ENCODE measurements at regions not wholly inside any gene's neighbourhood (a gene's known extent, or its start where the extent isn't known, plus 50 kb on each side); places are given as distances from the start of the nearest gene placed in this dataset.
A peak's percentile ranks its signal among the peaks of the same experiment; 100 is the strongest.
"Not testable (repeated sequence)": the region's sequence is repeated elsewhere in the genome, so short reads cannot be mapped to it uniquely, and the experiment has no call there.

DNA sequence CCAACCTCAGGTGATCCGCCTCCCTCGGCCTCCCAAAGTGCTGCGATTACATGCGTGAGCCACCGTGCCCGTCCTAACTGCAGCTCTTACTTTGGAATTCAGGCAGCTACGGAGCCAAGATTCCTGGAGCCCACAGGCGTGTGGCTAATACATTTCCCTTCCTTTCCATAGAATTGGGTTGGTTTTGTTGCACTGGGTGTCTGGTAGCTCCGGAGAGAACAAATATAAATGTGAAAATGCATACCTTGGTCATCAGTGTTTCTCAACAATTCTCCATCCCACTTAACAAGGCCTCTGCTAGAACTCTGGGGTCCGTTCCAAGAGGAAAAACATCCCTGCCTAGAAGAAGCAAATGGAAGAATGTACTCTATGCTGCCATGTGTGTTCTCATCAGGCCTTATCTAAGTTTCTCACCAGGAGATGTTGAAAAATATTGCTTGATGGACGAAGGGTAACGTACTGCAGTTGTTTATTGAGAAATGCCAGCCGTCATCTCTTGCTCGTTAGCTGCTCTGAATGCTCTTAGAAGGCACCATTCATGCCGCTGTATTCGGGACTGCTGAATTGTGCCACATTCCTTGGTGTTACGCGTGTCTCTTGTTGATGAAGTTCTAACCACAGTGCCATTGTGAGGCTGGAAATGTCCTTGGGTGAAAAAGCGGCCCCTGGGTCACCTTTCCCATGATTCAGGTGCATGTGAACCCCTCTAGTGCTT is 50.5 kb upstream of the CD99 start:
- Mint-ChIP-seq H3K27me3 (no peaks in the 10 kb centered on the region), H3K4me3 (no peak overlapping the region), H3K27ac (no peak overlapping the region), H3K9me3 (no peaks in the 10 kb centered on the region), H3K36me3 (peaks cover 37 to 41% of the 10 kb centered on the region in 2 donors), H3K4me1 (peaks cover 2 to 10% of the 10 kb centered on the region in 2 donors)
- no peak for DNase-seq
- no peak for ATAC-seq (replicated peaks)

GRCh38 chrX:2638279-2638678 is 52.8 kb upstream of the CD99 start:
- Mint-ChIP-seq H3K9me3 (no peaks in the 10 kb centered on the region), H3K4me1 (peaks cover 2 to 10% of the 10 kb centered on the region in 2 donors), H3K4me3 (no peak overlapping the region)

DNA sequence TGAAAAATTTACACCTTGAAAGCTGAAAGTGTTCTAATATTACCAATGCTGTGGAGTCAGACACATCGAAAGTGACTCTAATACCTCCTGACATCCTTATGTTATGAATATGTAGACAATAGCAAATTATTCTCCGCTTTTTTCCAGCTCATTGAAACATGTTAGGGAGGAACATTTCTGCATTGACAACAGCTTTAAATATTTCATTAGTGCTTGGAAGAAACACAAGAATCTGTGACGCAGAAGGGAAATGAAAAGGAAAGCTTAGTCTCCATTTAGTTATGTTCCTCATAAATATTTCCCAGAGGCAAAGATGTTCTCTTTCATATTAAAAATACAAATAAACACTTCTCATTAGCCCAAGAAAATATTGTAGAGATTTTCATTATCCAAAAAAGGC is 55.8 kb upstream of the CD99 start:
- no peak overlapping the region for H3K27ac Mint-ChIP-seq
- DNase-seq = no peak

More at GRCh38 chrX:2638279-2638678, 52.8 kb upstream of the CD99 start:
- H3K36me3 Mint-ChIP-seq = peaks cover 33 to 37% of the 10 kb centered on the region in 2 donors
- H3K27ac Mint-ChIP-seq = no peak overlapping the region
- H3K27me3 Mint-ChIP-seq = no peaks in the 10 kb centered on the region
- DNase-seq = no peak
- no peak for ATAC-seq (replicated peaks)

GRCh38 chrX:2632533-2633504 is 58.3 kb upstream of the CD99 start:
- DNase-seq (no peak), ATAC-seq (replicated peaks) (no peak)
- peaks cover 39 to 43% of the 10 kb centered on the region in 2 donors for H3K4me1 Mint-ChIP-seq
- peak overlapping the region; percentile 85 for H3K27ac Mint-ChIP-seq
- H3K4me3 Mint-ChIP-seq = peak overlapping the region in 1 of 2 donors; percentile 60
- H3K36me3 Mint-ChIP-seq = peaks cover 59 to 61% of the 10 kb centered on the region in 2 donors
- peaks cover 29 to 32% of the 10 kb centered on the region in 2 donors for H3K9me3 Mint-ChIP-seq
- H3K27me3 Mint-ChIP-seq = no peaks in the 10 kb centered on the region

More for the DNA sequence above, 55.8 kb upstream of the CD99 start:
- Mint-ChIP-seq H3K36me3 (peaks cover 52 to 55% of the 10 kb centered on the region in 2 donors), H3K4me3 (no peak overlapping the region), H3K9me3 (peaks cover 11 to 18% of the 10 kb centered on the region in 2 donors), H3K4me1 (peaks cover 21 to 29% of the 10 kb centered on the region in 2 donors), H3K27me3 (no peaks in the 10 kb centered on the region)
- ATAC-seq (replicated peaks) = no peak

DNA sequence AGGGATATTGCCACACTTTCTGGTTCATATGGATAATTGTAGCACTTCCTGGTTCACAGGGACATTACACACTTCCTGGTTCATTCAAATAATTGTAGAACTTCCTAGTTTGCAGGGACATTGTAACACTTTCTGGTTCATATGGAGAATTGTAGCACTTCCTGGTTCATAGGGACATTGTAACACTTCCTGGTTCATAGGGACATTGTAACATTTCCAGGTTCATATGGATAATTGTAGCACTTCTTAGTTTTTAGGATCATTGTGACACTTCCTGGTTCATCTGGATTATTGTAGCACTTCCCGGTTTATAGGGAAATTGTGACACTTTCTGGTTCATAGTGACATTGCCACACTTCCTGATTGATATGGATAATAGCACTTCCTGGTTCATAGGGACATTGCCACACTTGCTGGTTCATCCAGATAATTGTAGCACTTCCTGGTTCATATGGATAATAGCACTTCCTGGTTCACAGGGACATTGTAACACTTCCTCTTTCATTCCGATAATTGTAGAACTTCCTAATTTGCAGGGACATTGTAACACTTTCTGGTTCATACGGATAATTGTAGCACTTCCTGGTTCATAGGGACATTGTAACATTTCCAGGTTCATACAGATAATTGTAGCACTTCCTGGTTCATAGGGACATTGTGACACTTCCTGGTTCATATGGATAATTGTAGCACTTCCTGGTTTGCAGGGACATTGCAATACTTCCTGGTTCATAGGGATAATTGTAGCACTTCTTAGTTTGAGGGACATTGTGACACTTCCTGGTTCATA is 59.2 kb upstream of the CD99 start:
- no peaks in the 10 kb centered on the region for H3K27me3 Mint-ChIP-seq
- H3K36me3 Mint-ChIP-seq = peaks cover 61 to 64% of the 10 kb centered on the region in 2 donors
- ATAC-seq (replicated peaks) (no peak), DNase-seq (no peak)
- peaks cover 44 to 51% of the 10 kb centered on the region in 2 donors for H3K4me1 Mint-ChIP-seq
- peak overlapping the region in 1 of 2 donors; percentile 60 for H3K4me3 Mint-ChIP-seq
- H3K9me3 Mint-ChIP-seq = peaks cover 29 to 32% of the 10 kb centered on the region in 2 donors
- peak overlapping the region; percentile 97 for H3K27ac Mint-ChIP-seq

GRCh38 chrX:2630935-2631742 is 60.0 kb upstream of the CD99 start:
- DNase-seq = peak; percentile 47
- peak overlapping the region; percentile 41 to 49 for H3K4me3 Mint-ChIP-seq
- not testable (repeated sequence) for ATAC-seq (replicated peaks); H3K27me3 Mint-ChIP-seq
- H3K4me1 Mint-ChIP-seq = peaks cover 46 to 57% of the 10 kb centered on the region in 2 donors
- peaks cover 32% of the 10 kb centered on the region in 2 donors for H3K9me3 Mint-ChIP-seq
- peaks cover 65 to 68% of the 10 kb centered on the region in 2 donors for H3K36me3 Mint-ChIP-seq
- H3K27ac Mint-ChIP-seq = peak overlapping the region; percentile 97

GRCh38 chrX:2630008-2630934 is 60.8 kb upstream of the CD99 start:
- Mint-ChIP-seq H3K9me3 (peaks cover 32% of the 10 kb centered on the region in 2 donors), H3K4me3 (peak overlapping the region; percentile 63 to 76), H3K36me3 (peaks cover 67 to 71% of the 10 kb centered on the region in 2 donors), H3K4me1 (peaks cover 46 to 57% of the 10 kb centered on the region in 2 donors), H3K27ac (peak overlapping the region; percentile 97)
- DNase-seq (peak; percentile 62), ATAC-seq (replicated peaks) (peak in 1 of 2 donors; percentile 49)
- not testable (repeated sequence) for H3K27me3 Mint-ChIP-seq

DNA sequence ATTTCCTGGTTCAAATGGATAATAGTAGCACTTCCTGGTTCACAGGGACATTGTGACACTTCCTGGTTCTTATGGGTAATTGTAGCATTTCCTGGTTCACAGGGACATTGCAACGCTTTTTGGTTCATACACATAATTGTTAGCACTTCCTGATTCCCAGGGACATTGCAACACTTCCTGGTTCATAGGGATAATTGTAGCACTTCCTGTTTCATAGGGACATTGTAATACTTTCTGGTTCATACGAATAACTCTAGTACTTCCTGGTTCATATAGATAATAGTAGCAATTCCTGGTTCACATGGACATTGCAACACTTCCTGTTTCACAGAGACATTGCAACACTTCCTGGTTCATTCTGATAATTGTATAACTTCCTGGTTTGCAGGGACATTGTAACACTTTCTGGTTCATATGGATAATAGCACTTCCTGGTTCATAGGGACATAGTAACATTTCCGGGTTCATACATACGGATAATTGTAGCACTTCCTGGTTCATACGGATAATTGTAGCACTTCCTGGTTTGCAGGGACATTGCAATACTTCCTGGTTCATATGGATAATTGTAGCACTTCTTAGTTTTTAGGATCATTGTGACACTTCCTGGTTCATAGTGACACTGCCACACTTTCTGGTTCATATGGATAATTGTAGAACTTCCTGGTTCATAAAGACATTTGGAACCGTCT is 61.6 kb upstream of the CD99 start:
- peak overlapping the region; percentile 63 to 76 for H3K4me3 Mint-ChIP-seq
- H3K27me3 Mint-ChIP-seq = no peaks in the 10 kb centered on the region
- peaks cover 75 to 78% of the 10 kb centered on the region in 2 donors for H3K36me3 Mint-ChIP-seq
- H3K9me3 Mint-ChIP-seq = peaks cover 32% of the 10 kb centered on the region in 2 donors
- peaks cover 46 to 57% of the 10 kb centered on the region in 2 donors for H3K4me1 Mint-ChIP-seq
- peak overlapping the region; percentile 97 for H3K27ac Mint-ChIP-seq
- ATAC-seq (replicated peaks) = peak; percentile 23 to 58
- DNase-seq = no peak

DNA sequence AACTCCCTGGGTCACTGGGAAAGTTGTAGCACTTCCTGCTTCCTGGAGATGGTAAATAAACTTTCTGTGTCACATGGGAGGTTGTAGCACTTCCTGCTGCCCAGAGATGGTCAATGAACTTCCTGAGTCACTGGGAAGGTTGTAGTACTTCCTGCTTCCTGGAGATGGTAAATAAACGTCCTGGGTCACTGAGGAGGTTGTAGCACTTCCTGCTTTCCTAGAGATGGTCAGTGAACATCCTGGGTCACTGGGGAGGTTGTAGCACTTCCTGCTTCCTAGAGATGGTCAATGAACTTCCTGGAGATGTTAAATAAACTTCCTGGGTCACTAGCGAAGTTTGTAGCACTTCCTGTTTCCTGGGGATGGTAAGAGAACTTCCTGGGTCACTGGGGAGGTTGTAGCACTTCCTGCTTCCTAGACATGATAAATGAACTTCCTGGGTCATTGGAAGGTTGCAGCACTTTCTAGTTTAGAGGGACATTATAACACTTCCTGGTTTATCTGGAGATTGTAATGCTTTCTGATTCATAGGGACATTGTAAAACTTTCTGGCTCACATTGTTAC is 62.3 kb upstream of the CD99 start:
- Mint-ChIP-seq H3K27me3 (no peaks in the 10 kb centered on the region), H3K4me3 (peak overlapping the region in 1 of 2 donors; percentile 76), H3K27ac (peak overlapping the region; percentile 97), H3K4me1 (peaks cover 46 to 57% of the 10 kb centered on the region in 2 donors), H3K36me3 (peaks cover 75 to 79% of the 10 kb centered on the region in 2 donors), H3K9me3 (peaks cover 32% of the 10 kb centered on the region in 2 donors)
- ATAC-seq (replicated peaks) (peak; percentile 25 to 33), DNase-seq (no peak)

DNA sequence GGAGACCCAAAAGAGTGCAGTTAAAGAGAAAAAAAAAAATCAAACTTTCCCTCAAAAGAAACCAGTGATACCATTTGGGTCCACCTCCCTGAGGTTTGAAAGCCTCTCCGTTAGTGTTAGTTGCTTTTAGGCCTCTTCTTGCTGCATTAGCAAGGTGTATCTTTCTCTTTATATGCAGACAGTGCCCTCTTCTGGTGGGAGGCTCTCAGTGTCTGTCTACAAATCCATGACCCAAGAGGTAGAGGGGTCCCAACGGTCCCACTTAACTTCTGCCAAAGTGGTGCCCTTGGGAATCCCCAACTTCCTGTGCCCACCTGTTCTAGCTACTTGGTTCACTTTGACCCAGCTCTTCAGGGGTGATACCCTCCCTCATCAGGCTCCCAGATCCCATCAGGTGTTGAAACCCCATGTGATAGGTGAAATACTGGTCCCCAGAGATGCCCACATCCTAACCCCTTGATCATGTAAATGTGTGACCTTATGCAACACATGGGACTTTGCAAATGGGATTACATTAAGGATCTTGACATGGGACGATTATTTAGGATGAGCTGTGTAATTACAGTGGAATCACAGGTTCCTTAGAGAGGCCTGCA is 63.7 kb upstream of the CD99 start:
- Mint-ChIP-seq H3K27me3 (no peaks in the 10 kb centered on the region), H3K4me3 (no peak overlapping the region), H3K4me1 (peaks cover 41 to 52% of the 10 kb centered on the region in 2 donors), H3K27ac (no peak overlapping the region), H3K36me3 (peaks cover 77 to 86% of the 10 kb centered on the region in 2 donors), H3K9me3 (peaks cover 28% of the 10 kb centered on the region in 2 donors)
- peak; percentile 74 to 83 for ATAC-seq (replicated peaks)
- DNase-seq = peak; percentile 24

- Mint-ChIP-seq H3K27ac (no peak overlapping the region), H3K4me3 (no peak overlapping the region), H3K36me3 (peaks cover 74 to 84% of the 10 kb centered on the region in 2 donors), H3K4me1 (peaks cover 37 to 48% of the 10 kb centered on the region in 2 donors), H3K27me3 (no peaks in the 10 kb centered on the region), H3K9me3 (peaks cover 24% of the 10 kb centered on the region in 2 donors)
- DNase-seq = no peak
- ATAC-seq (replicated peaks) = no peak
Measured at GRCh38 chrX:2626750-2627149, 64.3 kb upstream of the CD99 start.
